ENCODE measurements at regions not wholly inside any gene's neighbourhood (a gene's known extent, or its start where the extent isn't known, plus 50 kb on each side); places are given as distances from the start of the nearest gene placed in this dataset.
"Not testable (repeated sequence)": the region's sequence is repeated elsewhere in the genome, so short reads cannot be mapped to it uniquely, and the experiment has no call there.

DNA sequence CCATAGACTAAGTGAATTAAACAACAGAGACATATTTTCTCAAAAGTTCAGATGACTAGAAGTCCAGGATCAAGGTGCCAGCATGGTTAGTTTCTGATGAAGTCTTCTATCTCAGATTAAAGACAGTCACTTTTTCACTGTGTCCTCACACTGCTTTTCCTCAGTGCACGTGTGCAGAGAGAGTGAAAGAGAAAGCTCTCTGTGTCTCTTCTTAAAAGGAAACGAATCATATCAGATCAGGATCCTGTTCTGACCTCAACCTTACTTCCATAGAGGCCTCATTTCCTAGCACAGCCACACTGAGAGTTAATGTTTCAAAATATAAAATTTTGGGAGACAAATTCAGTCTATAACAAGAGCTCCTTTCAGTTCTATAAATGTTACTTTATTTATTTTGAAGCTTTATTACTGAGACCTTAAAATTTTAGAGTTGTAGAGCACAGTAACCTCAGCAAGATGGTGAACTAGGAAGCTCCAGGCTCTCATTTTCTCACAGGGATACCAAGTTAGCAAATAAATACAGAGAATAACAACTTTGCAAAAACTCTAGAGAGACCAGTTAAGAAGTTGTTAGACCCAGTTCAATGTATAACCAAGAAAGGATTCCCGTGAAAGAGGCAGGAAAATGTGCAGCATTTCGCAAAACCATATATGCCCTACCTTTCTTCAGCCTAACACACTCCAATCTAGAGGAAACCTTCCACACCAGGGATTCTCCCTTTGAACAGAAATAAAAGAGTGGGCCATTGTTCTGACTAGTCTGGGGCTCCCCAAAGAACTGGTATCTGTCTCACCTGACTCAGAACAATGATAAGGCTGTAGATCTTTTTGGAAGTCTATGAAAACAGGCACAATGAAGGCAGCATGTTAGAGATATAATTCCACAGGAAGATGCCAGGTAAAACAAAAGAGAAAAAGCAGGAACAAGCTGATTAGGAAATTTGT, 372.2 kb downstream of the MRPL39 start:
- no peak for DNase-seq (ENCODE audit: low read depth)

DNA sequence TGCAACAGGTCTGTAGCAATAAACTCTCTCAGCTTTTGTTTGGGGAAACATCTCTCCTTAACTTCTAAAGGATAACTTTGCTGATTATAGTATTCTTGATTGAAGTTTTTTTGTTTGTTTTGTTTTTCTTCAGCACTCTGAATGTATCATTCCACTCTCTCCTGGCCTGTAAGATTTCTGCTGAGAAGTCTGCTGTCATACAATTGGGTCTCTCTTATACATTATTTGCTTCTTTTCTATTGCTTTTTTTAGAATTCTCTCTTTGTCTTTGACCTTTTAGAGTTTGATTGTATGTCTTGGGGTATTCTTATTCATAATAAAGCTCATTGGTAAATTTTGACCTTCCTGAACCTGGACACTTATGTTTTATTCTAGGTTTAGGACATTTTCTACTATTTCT, 386.3 kb downstream of the MRPL39 start:
- DNase-seq (ENCODE audit: low read depth): no peak

DNA sequence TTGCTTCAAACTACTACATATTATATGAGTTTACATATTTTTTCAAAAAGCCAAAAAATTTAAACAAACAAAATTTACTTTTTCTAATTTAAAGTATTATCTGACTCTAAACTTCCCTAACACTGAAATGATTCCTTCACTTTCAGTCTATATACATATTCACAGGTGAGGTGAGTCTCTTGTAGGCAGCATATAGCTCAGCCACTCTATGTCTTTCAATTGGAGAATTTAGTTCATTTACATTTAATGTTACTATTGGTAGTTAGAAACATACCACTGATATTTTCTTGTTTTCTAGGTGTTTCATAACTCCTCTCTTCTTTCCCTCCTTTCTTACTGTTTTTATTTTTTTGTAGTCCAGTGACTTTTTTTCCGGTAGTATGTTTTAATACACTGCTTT, 387.1 kb downstream of the MRPL39 start:
- DNase-seq (ENCODE audit: low read depth): no peak

DNA sequence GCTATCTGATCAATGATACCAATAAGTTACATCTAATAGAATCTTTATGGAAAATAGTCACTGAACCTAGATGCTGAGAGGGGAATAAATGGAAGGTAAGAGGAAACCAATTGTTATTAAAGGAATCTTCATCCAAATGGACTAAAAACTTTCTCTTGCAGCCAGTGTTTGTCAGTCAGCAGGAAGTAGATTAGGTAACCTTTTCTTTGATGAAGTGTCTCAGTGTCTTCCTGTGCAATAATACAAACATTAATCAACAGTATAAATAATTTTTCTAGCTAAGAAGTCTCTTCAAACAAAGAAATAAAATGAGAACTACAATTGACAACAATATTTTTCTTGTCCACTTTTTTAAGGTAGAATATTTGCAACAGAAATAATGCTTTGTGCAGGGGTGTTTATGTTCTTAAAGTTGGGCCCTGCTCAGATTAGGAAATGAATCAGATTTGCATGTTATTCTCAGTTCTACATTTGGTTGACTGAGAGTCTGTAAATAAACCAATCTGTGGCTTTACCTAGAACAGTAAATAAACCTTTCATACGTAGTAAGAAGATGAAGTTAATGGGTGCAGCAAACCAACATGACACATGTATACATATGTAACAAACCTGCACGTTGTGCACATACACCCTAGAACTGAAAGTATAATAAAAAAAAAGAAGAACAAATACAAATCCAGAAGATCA, 391.4 kb downstream of the MRPL39 start:
- DNase-seq (ENCODE audit: low read depth): no peak

DNA sequence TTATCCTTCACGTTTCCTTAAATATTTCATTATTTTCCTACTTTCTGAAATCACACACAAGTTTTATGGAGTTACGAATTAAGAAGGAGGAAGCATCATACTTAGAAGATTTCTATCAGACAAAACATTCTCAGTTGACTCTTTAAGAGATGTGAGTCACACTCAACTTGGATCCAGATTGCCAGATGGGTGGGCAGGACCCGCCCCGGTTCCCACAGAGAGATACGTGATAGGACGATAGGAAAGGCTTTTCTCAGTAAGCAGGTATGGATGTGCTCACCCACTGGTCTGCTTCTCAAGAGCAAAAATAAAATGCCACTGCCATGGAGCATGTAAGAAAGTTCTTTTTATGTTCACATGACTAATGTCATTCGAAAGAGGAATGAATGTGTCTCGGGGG, 392.6 kb downstream of the MRPL39 start:
- DNase-seq (ENCODE audit: low read depth): no peak

DNA sequence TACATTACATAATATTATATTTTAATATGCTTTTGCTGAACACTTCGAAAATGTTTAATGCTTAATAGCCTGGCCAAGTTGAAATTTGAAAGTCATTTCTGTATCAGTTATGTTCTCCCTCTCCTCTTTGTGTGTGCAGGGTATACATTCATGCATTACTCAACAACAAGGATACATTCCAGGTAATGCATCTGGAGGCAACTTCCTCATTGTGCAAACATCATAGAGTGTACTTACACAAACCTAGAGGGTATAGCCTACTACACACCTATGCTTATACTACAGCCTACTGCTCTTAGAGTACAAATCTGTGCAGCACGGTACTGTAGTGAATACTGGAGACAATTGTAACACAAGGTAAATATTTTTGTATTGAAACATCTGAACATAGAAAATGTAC, 407.3 kb downstream of the MRPL39 start:
- DNase-seq (ENCODE audit: low read depth): no peak

DNA sequence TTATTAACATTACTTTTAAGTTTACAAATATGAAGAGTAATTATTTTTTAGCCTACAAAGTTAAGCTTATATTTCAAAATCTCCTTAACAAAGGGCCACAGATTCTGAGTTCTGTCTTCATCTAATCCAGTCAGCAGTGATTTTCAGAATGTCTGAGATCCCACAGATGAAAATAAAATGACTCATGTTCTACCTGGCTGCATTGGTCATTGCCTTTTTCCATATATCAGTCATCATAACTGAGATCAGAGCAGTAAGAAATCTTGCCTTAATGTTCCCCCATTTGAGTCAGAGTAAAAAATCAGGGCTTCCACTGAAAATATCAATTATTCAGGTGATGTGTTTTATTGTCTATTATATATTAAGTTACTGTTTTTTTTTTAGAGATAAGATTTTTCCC, 416.1 kb downstream of the MRPL39 start:
- DNase-seq (ENCODE audit: low read depth): no peak

DNA sequence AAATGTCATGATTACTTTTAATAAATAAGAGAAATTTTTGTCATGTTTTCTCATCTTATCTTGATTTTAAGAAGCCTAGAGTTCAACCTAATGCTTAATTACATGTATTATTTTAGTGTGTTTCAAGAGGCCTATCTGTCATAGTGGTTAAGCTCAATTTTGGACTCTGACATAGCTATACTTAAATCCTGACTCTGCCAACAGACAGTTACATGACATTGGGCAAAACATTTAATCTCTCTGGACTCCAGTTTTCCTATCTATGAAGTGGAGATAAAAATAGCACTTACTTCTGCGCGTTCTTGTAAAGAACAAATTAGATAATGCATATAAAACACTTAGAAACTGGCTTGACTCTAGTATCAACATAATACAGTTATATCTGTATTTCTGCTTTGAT, 417.8 kb downstream of the MRPL39 start:
- DNase-seq (ENCODE audit: low read depth): no peak

DNA sequence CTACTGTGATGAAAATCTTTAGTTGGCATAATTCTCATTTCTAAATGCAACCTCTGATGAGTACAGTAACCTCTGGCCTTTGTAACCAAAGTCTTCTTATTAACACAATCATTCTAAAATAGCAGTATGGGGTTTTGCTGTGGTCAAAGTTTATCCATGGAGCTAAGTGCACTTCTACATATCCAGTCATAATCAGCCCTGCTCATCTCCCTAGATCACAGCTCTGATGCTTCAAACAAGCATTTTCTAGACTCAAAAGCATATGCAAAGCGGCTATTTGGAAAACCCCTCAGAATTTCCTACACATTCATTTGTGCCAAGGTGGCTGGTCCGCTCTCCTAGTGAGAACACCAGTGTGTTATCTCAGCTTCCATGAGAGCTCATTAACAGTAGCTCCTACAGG, 418.6 kb downstream of the MRPL39 start:
- no peak for DNase-seq (ENCODE audit: low read depth)

DNA sequence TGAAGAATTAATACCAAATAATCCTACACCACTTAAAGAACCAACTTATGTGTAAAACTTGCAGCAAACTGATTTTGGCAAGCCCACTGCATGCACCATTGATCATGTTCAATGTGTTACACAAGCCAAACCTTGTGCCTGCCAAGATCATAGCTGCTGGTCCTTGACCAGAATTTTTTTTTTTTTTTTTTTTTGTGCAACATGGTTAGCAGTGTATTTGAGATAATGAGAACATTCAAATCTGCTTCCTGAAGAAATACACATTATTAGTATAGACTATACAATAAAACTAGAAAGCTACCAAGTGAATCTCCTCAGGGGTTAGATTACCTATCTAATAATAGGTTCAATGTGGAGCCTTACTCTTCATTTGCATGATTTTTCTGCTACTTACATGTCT, 421.0 kb downstream of the MRPL39 start:
- DNase-seq (ENCODE audit: low read depth): no peak

DNA sequence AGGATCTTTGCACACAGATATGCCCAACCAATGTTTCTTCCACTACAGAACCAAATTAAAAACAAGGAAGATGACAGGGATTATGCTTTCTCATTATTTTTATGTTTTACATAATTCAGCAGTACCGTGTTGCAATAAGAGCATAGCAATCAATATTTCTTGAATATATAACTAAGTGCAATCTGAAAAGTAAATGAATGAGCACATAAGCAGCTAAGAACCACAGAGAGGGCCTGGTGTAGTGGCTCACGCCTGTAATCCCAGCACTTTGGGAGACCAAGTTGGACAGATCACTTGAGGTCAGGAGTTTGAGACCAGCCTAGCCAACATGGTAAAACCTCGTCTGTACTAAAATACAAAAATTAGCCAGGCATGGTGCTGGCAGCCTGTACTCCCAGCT, 423.7 kb downstream of the MRPL39 start:
- no peak for DNase-seq (ENCODE audit: low read depth)

DNA sequence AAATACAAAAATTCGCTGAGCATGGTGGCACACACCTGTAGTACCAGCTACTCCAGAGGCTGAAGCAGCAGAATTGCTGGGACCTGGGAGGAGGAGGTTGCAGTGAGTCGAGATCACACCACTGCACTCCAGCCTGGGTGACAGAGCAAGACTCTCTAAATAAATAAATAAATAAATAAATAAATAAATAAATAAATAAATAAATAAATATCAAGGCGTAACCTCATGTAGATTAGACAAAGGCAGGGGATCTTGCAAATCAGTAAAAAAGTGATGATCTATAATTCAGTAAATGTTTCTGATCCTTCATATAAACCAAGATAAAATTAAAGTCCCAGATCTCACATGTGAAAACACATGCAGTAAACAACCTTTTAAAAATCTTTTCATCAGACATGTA, 425.6 kb downstream of the MRPL39 start:
- DNase-seq (ENCODE audit: low read depth): not testable (repeated sequence)

DNA sequence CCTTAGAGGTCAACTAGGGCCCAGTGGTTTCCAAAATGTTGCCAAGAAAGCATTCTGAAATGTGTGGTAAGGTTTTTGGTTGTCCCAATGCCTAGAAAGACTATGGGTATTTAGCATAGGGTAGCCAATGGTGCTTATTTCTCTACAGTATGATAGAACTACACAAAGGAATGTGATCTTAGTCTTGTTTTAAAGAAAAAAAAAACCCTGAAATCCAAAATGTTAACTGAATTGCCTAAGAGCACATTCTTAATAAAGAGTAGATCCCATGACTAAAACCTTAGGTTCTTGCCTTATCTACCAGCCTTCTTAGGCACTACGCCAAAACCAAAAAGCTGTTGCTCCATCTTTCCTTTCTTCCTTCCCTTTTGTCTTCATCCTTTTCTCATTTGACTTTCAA, 428.2 kb downstream of the MRPL39 start:
- no peak for DNase-seq (ENCODE audit: low read depth)

DNA sequence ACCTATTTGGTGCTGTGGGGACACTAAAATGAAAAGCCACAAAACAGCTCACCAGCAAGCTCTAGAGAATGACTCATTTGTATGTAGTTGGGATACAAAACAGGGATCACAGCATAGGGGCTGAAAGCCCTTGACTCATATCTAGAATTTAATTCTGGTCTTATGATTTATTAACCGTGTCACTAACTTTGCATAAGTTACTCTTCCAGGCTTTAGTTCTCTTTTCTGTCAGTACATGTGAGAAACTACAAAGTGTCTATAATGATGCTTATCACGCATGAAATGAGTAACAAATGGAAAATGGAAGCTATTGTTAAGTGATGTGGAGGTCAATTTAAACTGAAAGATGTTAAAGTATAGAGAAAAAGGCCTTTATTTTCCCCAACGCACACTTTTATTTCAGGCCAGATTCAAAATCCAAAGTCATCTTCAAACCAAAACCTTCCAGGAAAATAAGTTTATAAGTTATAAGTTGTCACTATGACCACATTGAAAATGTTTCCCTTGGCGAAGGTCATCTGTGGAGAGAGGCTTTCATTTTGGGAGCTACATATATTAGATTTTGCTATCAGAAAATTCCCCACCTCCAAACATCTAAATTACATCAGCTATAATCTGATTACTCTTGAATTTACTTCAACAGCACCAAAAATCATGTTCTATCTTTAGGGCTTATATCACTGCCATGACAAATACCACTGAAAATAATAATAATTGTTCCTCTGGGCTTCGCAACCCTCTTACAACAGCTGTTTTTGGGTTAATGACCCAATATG, 430.5 kb downstream of the MRPL39 start:
- DNase-seq (ENCODE audit: low read depth): no peak

DNA sequence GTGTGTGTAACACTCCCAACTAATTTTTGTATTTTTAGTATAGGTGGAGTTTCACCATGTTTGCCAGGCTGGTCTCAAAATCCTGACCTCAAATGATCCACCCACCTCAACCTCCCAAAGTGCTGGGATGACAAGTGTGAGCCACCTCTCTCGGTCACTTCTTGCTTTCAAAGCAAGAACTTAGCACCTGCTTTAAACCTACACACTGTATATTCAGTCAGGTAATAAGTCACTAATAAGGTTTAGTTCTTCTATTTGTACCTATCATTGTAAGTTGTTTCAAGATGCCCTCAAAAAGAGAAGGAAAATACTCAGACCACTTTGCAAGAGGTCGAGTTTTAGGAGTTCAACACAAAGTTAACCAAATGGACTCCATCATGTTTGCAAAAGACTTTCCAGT, 431.3 kb downstream of the MRPL39 start:
- no peak for DNase-seq (ENCODE audit: low read depth)

DNA sequence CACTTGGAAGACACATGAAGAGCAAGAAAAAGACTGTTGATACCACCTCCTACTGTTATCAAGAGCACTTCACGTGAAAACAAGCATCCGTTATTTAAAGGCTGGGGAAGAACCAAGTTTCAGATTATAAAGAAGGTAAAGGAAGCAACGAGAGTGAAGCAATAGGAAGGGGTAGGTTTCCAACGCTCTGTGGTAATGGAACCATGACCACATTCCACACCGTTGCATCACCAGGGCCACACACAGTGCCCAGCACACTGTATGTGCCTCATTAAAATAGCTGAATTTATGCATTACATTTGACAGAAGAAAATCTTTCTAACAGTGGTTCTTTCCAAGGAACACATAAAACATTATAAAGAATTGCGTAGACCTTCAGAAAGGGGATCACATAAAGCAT, 435.8 kb downstream of the MRPL39 start:
- no peak for DNase-seq (ENCODE audit: low read depth)

DNA sequence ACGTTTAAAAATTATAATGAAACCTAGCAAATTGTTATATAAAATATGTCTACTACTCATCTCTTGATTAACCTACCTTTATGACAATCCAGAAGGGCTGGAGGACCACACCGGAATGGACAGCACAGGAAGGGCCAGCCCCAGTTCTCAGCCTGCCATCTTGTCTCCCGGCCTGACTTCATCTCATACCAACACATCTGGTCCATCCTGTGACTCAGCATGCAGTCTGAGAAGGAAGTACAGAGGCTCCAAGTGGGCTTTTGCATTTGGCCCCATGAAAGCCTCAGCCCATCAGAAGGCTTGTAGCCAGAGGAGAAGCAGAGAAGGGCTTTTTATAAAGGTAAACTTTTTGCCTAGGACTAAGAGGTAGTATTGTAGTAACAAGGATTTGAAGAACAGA, 436.6 kb downstream of the MRPL39 start:
- no peak for DNase-seq (ENCODE audit: low read depth)

DNA sequence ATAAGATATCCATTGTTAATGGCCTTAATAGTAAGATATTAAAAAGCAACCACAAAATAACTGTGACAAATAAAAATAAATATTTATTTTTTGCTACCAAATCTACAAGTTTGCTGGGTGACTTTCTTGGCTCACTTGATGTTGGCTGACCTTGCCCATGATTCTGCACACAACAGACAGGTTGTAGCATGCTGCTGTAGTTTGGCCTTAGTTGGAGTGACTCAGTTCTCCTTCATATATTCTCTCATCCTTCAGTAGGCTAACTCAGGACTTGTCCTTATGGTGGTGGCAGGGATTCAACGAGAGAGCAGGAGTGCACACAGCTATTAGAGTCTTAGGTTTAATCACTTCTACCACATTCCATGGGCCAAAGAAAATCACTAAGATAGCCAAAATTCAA, 437.9 kb downstream of the MRPL39 start:
- DNase-seq (ENCODE audit: low read depth): no peak

DNA sequence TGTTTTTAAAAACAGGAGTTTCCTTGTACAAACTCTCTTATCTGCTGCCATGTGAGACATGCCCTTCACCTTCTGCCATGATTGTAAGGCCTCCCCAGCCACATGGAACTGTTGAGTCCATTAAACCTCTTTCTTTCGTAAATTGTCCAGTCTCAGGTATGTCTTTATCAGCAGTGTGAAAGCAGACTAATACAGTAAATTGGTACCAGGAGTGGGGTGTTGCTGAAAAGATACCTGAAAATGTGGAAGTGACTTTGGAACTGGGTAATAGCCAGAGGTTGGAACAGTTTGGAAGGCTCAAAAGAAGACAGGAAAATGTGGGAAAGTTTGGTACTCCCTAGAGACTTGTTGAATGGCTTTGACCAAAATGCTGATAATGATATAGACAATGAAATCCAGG, 440.4 kb downstream of the MRPL39 start:
- DNase-seq (ENCODE audit: low read depth): not testable (repeated sequence)

DNA sequence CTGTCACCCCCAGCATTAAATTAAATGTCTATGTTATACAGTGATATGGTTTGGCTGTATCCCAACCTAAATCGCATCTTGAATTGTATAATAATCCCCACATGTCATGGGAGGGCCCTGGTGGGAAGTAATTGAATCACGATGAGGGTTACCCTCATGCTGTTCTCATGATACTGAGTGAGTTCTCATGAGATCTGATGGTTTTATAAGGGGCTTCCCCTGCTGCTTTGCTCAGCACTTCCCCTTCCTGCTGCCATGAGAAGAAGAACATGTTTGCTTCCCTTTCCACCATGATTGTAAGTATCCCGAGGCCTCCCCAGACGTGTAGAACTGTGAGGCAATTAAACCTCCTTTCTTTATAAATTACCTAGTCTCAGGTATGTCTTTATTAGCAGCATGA, 445.7 kb downstream of the MRPL39 start:
- DNase-seq (ENCODE audit: low read depth): no peak

DNA sequence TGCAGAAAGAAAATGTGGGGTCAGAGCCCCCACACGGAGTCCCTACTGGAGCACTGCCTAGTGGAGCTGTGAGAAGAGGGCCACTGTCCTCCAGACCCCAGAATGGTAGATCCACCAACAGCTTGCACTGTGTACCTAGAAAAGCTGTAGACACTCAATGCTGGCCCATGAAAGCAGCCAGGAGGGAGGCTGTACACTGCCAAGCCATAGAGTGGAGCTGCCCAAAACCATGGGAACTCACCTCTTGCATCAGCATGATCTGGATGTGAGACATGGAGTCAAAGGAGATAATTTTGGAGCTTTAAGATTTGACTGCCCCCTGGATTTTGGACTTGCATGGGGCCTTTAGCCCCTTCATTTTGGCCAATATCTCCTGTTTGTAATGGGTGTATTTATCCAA, 452.3 kb downstream of the MRPL39 start:
- not testable (repeated sequence) for DNase-seq (ENCODE audit: low read depth)

DNA sequence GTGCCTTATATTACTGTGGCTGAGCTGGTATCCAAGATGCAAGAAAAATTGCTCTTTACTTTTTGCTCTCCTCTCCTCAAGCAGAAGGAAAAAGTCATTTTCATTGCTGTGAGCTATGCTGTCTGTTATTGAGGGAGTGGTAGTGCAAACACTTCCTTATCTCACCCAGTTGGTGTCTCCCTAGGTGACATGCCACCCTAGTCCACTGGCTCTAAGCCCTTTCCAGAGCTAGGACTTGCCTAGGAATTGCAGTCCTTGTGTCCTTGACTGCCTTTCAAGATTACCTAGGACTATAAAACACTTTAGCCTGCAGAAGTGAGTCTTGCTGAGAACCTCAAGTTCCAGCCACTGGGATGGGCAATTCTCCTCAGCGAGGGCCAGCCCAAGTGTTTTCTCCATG, 458.3 kb downstream of the MRPL39 start:
- no peak for DNase-seq (ENCODE audit: low read depth)

DNA sequence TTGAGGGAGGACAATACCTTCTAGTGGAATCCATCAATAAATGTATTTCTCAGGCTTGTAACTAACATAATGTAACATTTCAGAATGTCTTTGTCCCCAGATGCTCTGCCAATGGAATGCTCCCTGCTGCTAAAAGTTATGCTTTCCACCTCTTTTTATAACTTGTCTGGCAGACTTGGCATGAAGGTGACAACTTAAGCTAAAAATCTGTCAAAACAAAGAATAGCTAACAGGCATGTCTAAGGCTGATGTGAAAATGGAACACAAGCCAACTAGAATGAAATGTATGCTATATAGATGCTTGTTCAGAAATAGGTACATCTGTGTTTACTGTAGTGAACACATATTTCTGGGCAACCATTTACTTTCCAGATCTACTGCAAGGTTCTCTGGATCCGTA, 467.9 kb downstream of the MRPL39 start:
- no peak for DNase-seq (ENCODE audit: low read depth)
